ENCODE measurements at regions not wholly inside any gene's neighbourhood (a gene's known extent, or its start where the extent isn't known, plus 50 kb on each side); places are given as distances from the start of the nearest gene placed in this dataset.

- Histone ChIP-seq H3K27me3 (ENCODE audit: insufficient read depth, low read length) (no peaks in the 10 kb centered on the region), H3K79me2 (ENCODE audit: insufficient read depth, low read length) (no peaks in the 10 kb centered on the region), H2AFZ (ENCODE audit: low read depth, low read length, poor library complexity, severe bottlenecking) (no peak overlapping the region), H3K9me3 (ENCODE audit: control insufficient read depth in 1 of 2, insufficient read depth in 1 of 2, low read depth in 1 of 2, low read length in 2 of 2) (peaks cover 0 to 6% of the 10 kb centered on the region in 2 experiments; a peak in 1 of 4 replicates), H3K27ac (ENCODE audit: low read depth, low read length) (no peak overlapping the region), H3K9me2 (ENCODE audit: insufficient read depth) (no peaks in the 10 kb centered on the region), H4K20me1 (ENCODE audit: insufficient read depth) (no peaks in the 10 kb centered on the region), H3K4me3 (replicated peaks in 1 of 2; ENCODE audit: low read depth in 1 of 2, low read length in 2 of 2) (no peak overlapping the region), H3K9ac (ENCODE audit: low read length) (no peak overlapping the region), H3K4me1 (ENCODE audit: control insufficient read depth in 1 of 2, insufficient read depth in 2 of 2, low read length in 2 of 2) (peaks cover 7 to 14% of the 10 kb centered on the region in 2 experiments), H3K4me2 (ENCODE audit: low read length) (no peak overlapping the region), H3K36me3 (ENCODE audit: control insufficient read depth in 1 of 2, insufficient read depth in 2 of 2, low read length in 2 of 2) (no peaks in the 10 kb centered on the region)
- CTCF ChIA-PET: no interaction called here
- no peak for TF ChIP-seq FOSL1 (IDR thresholded peaks at IDR 0.05; ENCODE audit: low read depth)
- no peak for TF ChIP-seq SP1 (IDR thresholded peaks at IDR 0.05; ENCODE audit: low read depth)
- no peak for TF ChIP-seq CBX3 (IDR thresholded peaks at IDR 0.05; ENCODE audit: low read depth)
- no peak for TF ChIP-seq ATF3 (IDR thresholded peaks at IDR 0.05)
- TF ChIP-seq EZH2phosphoT487 (IDR thresholded peaks at IDR 0.05; ENCODE audit: borderline replicate concordance): no peak
- no peak for TF ChIP-seq ZNF274 (IDR thresholded peaks at IDR 0.05; ENCODE audit: low read depth, low read length)
- TF ChIP-seq POLR2A (IDR thresholded peaks at IDR 0.05; ENCODE audit: borderline replicate concordance, extremely low read depth, insufficient read depth, insufficient read length): no peak
- no peak for TF ChIP-seq SRF (IDR thresholded peaks at IDR 0.05; ENCODE audit: low read depth)
- TF ChIP-seq POLR2AphosphoS5 (IDR thresholded peaks at IDR 0.05; ENCODE audit: low read depth, low read length): no peak
- no peak for DNase-seq (ENCODE audit: low read depth, low spot score)
- POLR2A ChIA-PET: no interaction called here
- intact Hi-C loops (cut with micrococcal nuclease): no loop called here
- RAD21 ChIA-PET (ENCODE audit: low non-redundant PET in 1 of 2, low total read pairs in 2 of 2, uncharacterized antibody in 2 of 2, unreplicated experiment in 2 of 2): no interaction called here
- BruUV-seq (replicated peaks): no TSS peak
- ATAC-seq: no peak
These were observed 88.6 kb downstream of the VCPKMT start for GRCh38 chr14:50027816-50028215.

- H3K4me2 ChIP-seq (ENCODE audit: low read length): no peak overlapping the region
- no peak overlapping the region for H3K27ac ChIP-seq (ENCODE audit: low read depth, low read length)
- no peaks in the 10 kb centered on the region for H3K27me3 ChIP-seq (ENCODE audit: insufficient read depth, low read length)
- DNase-seq (ENCODE audit: low read depth, low spot score) (no peak), ATAC-seq (no peak)
- TF ChIP-seq SRF (IDR thresholded peaks at IDR 0.05; ENCODE audit: low read depth): no peak
- no peak for TF ChIP-seq YY1 (IDR thresholded peaks at IDR 0.05; ENCODE audit: extremely low read depth, insufficient replicate concordance, low read depth, low read length)
- no peak for TF ChIP-seq EZH2phosphoT487 (IDR thresholded peaks at IDR 0.05; ENCODE audit: borderline replicate concordance)
- TF ChIP-seq FOSL1 (IDR thresholded peaks at IDR 0.05; ENCODE audit: low read depth): no peak
- no peak for TF ChIP-seq CBX3 (IDR thresholded peaks at IDR 0.05; ENCODE audit: low read depth)
- no peak for TF ChIP-seq SIN3A (IDR thresholded peaks at IDR 0.05; ENCODE audit: low read depth)
- TF ChIP-seq POLR2A (IDR thresholded peaks at IDR 0.05; ENCODE audit: borderline replicate concordance, extremely low read depth, insufficient read depth, insufficient read length): no peak
- no peak for TF ChIP-seq ZNF274 (IDR thresholded peaks at IDR 0.05; ENCODE audit: low read depth, low read length)
- TF ChIP-seq ZBTB33 (IDR thresholded peaks at IDR 0.05; ENCODE audit: extremely low read depth, insufficient replicate concordance, low read length): no peak
- no peak for TF ChIP-seq POLR2AphosphoS5 (IDR thresholded peaks at IDR 0.05; ENCODE audit: low read depth, low read length)
- TF ChIP-seq EZH2 (IDR thresholded peaks at IDR 0.05): no peak
- CTCF ChIA-PET: no interaction called here
- no peaks in the 10 kb centered on the region for H4K20me1 ChIP-seq (ENCODE audit: insufficient read depth)
- H3K36me3 ChIP-seq (ENCODE audit: control insufficient read depth in 1 of 2, insufficient read depth in 2 of 2, low read length in 2 of 2): no peaks in the 10 kb centered on the region
- intact Hi-C loops (cut with micrococcal nuclease): no loop called here
- H3K9me3 ChIP-seq (ENCODE audit: control insufficient read depth in 1 of 2, insufficient read depth in 1 of 2, low read depth in 1 of 2, low read length in 2 of 2): peaks cover 0 to 6% of the 10 kb centered on the region in 2 experiments; a peak in 1 of 4 replicates
- no peaks in the 10 kb centered on the region for H3K79me2 ChIP-seq (ENCODE audit: insufficient read depth, low read length)
- peaks cover 7 to 10% of the 10 kb centered on the region in 2 experiments for H3K4me1 ChIP-seq (ENCODE audit: control insufficient read depth in 1 of 2, insufficient read depth in 2 of 2, low read length in 2 of 2)
- H3K9me2 ChIP-seq (ENCODE audit: insufficient read depth): no peaks in the 10 kb centered on the region
- H3K9ac ChIP-seq (ENCODE audit: low read length): no peak overlapping the region
- H3K4me3 ChIP-seq (replicated peaks in 1 of 2; ENCODE audit: low read depth in 1 of 2, low read length in 2 of 2): no peak overlapping the region
- H2AFZ ChIP-seq (ENCODE audit: low read depth, low read length, poor library complexity, severe bottlenecking): no peak overlapping the region
- POLR2A ChIA-PET: no interaction called here
- RAD21 ChIA-PET (ENCODE audit: low non-redundant PET in 1 of 2, low total read pairs in 2 of 2, uncharacterized antibody in 2 of 2, unreplicated experiment in 2 of 2): no interaction called here
- no TSS peak for BruUV-seq (replicated peaks)
These were observed 87.9 kb downstream of the VCPKMT start for GRCh38 chr14:50028458-50028857.
